Neural progenitor cell (in vitro differentiated cells): ENCODE measurements at regions not wholly inside any gene's neighbourhood (a gene's known extent, or its start where the extent isn't known, plus 50 kb on each side); places are given as distances from the start of the nearest gene placed in this dataset.

ENCODE experiments used
- DNase-seq: peaks from one replicate; pipeline ENCODE4 v3.0.0-alpha.2; 2016; ENCODE audit warnings: low spot score
- H2AFZ ChIP-seq: fragments of 200-600 bp; sonication (generic); replicated peaks from 2 replicates; pipeline ENCODE4 v1.6.1; 2016; ENCODE audit warnings: antibody characterized with exemption
- H3F3A ChIP-seq: fragments of 200-600 bp; sonication (generic); 2 replicates; pipeline ENCODE4 v1.6.1; 2016; ENCODE audit warnings: antibody characterized with exemption, low read depth
- H3K27ac ChIP-seq: fragments of 200-600 bp; sonication (generic); 2 replicates; pipeline ENCODE4 v1.5.1; 2016; ENCODE audit warnings: mild to moderate bottlenecking
- H3K27me3 ChIP-seq: fragments of 200-600 bp; sonication (generic); 2 replicates; pipeline ENCODE4 v1.6.1; 2016; ENCODE audit warnings: mild to moderate bottlenecking, moderate library complexity
- H3K36me3 ChIP-seq: fragments of 200-600 bp; sonication (generic); 2 replicates; pipeline ENCODE4 v1.5.1; 2016
- H3K4me1 ChIP-seq: fragments of 200-600 bp; sonication (generic); 2 replicates; pipeline ENCODE4 v1.6.1; 2016; ENCODE audit warnings: mixed run types
- H3K4me2 ChIP-seq: fragments of 200-600 bp; sonication (generic); 2 replicates; pipeline ENCODE4 v1.6.1; 2016
- H3K4me3 ChIP-seq: fragments of 200-600 bp; sonication (generic); 2 replicates; pipeline ENCODE4 v1.5.1; 2016
- H3K79me2 ChIP-seq: fragments of 200-600 bp; sonication (generic); 2 replicates; pipeline ENCODE4 v1.6.1; 2016; ENCODE audit warnings: low read depth
- H3K9ac ChIP-seq: fragments of 200-600 bp; sonication (generic); 2 replicates; pipeline ENCODE4 v1.6.1; 2016
- H3K9me3 ChIP-seq: fragments of 200-600 bp; sonication (generic); 2 replicates; pipeline ENCODE4 v1.5.1; 2016; ENCODE audit warnings: low read depth
- H4K20me1 ChIP-seq: fragments of 200-600 bp; sonication (generic); 2 replicates; pipeline ENCODE4 v1.6.1; 2016; ENCODE audit warnings: low read depth
- H3K27ac Mint-ChIP-seq: 3 replicates; pipeline ENCODE4 v1.8.0; 2021; ENCODE audit warnings: mixed read lengths
- H3K27me3 Mint-ChIP-seq: 2 replicates; pipeline ENCODE4 v1.8.0; 2022; ENCODE audit warnings: low read depth, mild to moderate bottlenecking, inconsistent platforms, moderate library complexity, mixed read lengths; ENCODE audit not compliant: insufficient read depth
- H3K36me3 Mint-ChIP-seq: 3 replicates; pipeline ENCODE4 v1.8.0; 2021; ENCODE audit warnings: mixed read lengths
- H3K4me1 Mint-ChIP-seq: 3 replicates; pipeline ENCODE4 v1.8.0; 2021; ENCODE audit warnings: mixed read lengths
- H3K4me3 Mint-ChIP-seq: 3 replicates; pipeline ENCODE4 v1.8.0; 2021; ENCODE audit warnings: mild to moderate bottlenecking, moderate library complexity, mixed read lengths
- H3K9me3 Mint-ChIP-seq: 3 replicates; pipeline ENCODE4 v1.8.0; 2020; ENCODE audit warnings: mixed read lengths
- CTCF ChIP-seq: fragments of 200-600 bp; sonication (generic); IDR thresholded peaks from 2 replicates; pipeline ENCODE4 v1.5.1; 2017; ENCODE audit warnings: antibody characterized with exemption, mild to moderate bottlenecking
- EZH2 ChIP-seq: fragments of 200-600 bp; sonication (generic); IDR thresholded peaks from 2 replicates; pipeline ENCODE4 v1.6.1; 2017; ENCODE audit warnings: antibody characterized with exemption, mild to moderate bottlenecking, moderate library complexity
- EZH2phosphoT487 ChIP-seq: fragments of 200-600 bp; sonication (generic); IDR thresholded peaks from 2 replicates; pipeline ENCODE4 v1.6.1; 2017; ENCODE audit warnings: antibody characterized with exemption

GRCh38 chrX:13164611-13165010 lies 120.2 kb upstream of the FAM9C start:
- Mint-ChIP-seq H3K4me3 (peak overlapping the region; percentile 71), H3K36me3 (no peaks in the 10 kb centered on the region), H3K4me1 (peaks cover 46% of the 10 kb centered on the region), H3K27ac (peak overlapping the region; percentile 59), H3K9me3 (peaks cover 10% of the 10 kb centered on the region), H3K27me3 (peaks cover 2% of the 10 kb centered on the region)
- peak; percentile 64 for DNase-seq
- no peaks in the 10 kb centered on the region for H3K79me2 ChIP-seq
- no peak overlapping the region for H3K4me3 ChIP-seq
- TF ChIP-seq EZH2 (no peak), CTCF (no peak), EZH2phosphoT487 (no peak)
- H3K9ac ChIP-seq, result no peak overlapping the region
- no peaks in the 10 kb centered on the region for H3K36me3 ChIP-seq
- H2AFZ ChIP-seq, result peak overlapping the region; percentile 89
- peak overlapping the region; percentile 86 for H3K27ac ChIP-seq
- peak overlapping the region; percentile 45 for H3K4me2 ChIP-seq
- H3K4me1 ChIP-seq, result peaks cover 60% of the 10 kb centered on the region
- peaks cover 46% of the 10 kb centered on the region for H3F3A ChIP-seq
- H4K20me1 ChIP-seq, result no peaks in the 10 kb centered on the region
- no peaks in the 10 kb centered on the region for H3K27me3 ChIP-seq
- H3K9me3 ChIP-seq, result no peaks in the 10 kb centered on the region

GRCh38 chrX:13162772-13163410 lies 118.5 kb upstream of the FAM9C start:
- H3K79me2 ChIP-seq, result no peaks in the 10 kb centered on the region
- no peaks in the 10 kb centered on the region for H3K9me3 ChIP-seq
- Mint-ChIP-seq H3K36me3 (no peaks in the 10 kb centered on the region), H3K27ac (no peak overlapping the region), H3K4me3 (no peak overlapping the region), H3K9me3 (peaks cover 2% of the 10 kb centered on the region), H3K27me3 (peaks cover 2% of the 10 kb centered on the region), H3K4me1 (peaks cover 45% of the 10 kb centered on the region)
- peaks cover 57% of the 10 kb centered on the region for H3K4me1 ChIP-seq
- H3F3A ChIP-seq, result peaks cover 43% of the 10 kb centered on the region
- no peaks in the 10 kb centered on the region for H3K27me3 ChIP-seq
- no peak overlapping the region for H2AFZ ChIP-seq
- H3K27ac ChIP-seq, result no peak overlapping the region
- DNase-seq, result no peak
- no peaks in the 10 kb centered on the region for H4K20me1 ChIP-seq
- no peak overlapping the region for H3K4me3 ChIP-seq
- no peak overlapping the region for H3K9ac ChIP-seq
- no peak for TF ChIP-seq CTCF
- TF ChIP-seq EZH2phosphoT487, result no peak
- TF ChIP-seq EZH2, result no peak
- no peaks in the 10 kb centered on the region for H3K36me3 ChIP-seq
- peak overlapping the region; percentile 45 for H3K4me2 ChIP-seq

- H3K27me3 Mint-ChIP-seq, result no peaks in the 10 kb centered on the region
- Histone ChIP-seq H3K4me2 (no peak overlapping the region), H3K9me3 (no peaks in the 10 kb centered on the region), H3K4me3 (no peak overlapping the region), H3F3A (peaks cover 13% of the 10 kb centered on the region), H3K4me1 (peaks cover 27% of the 10 kb centered on the region), H3K27me3 (no peaks in the 10 kb centered on the region), H4K20me1 (no peaks in the 10 kb centered on the region), H2AFZ (no peak overlapping the region), H3K79me2 (no peaks in the 10 kb centered on the region), H3K27ac (no peak overlapping the region), H3K36me3 (no peaks in the 10 kb centered on the region), H3K9ac (no peak overlapping the region)
- H3K4me3 Mint-ChIP-seq, result no peak overlapping the region
- H3K4me1 Mint-ChIP-seq, result peaks cover 22% of the 10 kb centered on the region
- TF ChIP-seq EZH2, result no peak
- no peak for TF ChIP-seq EZH2phosphoT487
- TF ChIP-seq CTCF, result no peak
- H3K36me3 Mint-ChIP-seq, result no peaks in the 10 kb centered on the region
- no peak for DNase-seq
- H3K9me3 Mint-ChIP-seq, result peaks cover 6% of the 10 kb centered on the region
- no peak overlapping the region for H3K27ac Mint-ChIP-seq
Observed at GRCh38 chrX:13159886-13160285, 115.5 kb upstream of the FAM9C start.
